MM.1S (cell line): ENCODE measurements at regions not wholly inside any gene's neighbourhood (a gene's known extent, or its start where the extent isn't known, plus 50 kb on each side); places are given as distances from the start of the nearest gene placed in this dataset.

Experiments
- DNase-seq: peaks from one replicate; pipeline ENCODE4 v3.0.0-alpha.2; 2015
- H2AFZ ChIP-seq: fragments of 300-600 bp; sonication (generic); 2 replicates; pipeline ENCODE4 v1.6.0; 2016; ENCODE audit warnings: antibody characterized with exemption, low read length
- H3F3A ChIP-seq: fragments of 300-600 bp; sonication (generic); 2 replicates; pipeline ENCODE4 v1.6.1; 2016; ENCODE audit warnings: mild to moderate bottlenecking, antibody characterized with exemption, low read length, moderate library complexity, mixed read lengths; ENCODE audit not compliant: insufficient read depth
- H3K27ac ChIP-seq: fragments of 300-600 bp; sonication (generic); 2 replicates; pipeline ENCODE4 v1.5.1; 2016; ENCODE audit warnings: mild to moderate bottlenecking, low read length
- H3K27me3 ChIP-seq: fragments of 300-600 bp; sonication (generic); replicated peaks from 2 replicates; pipeline ENCODE4 v1.6.0; 2016; ENCODE audit warnings: low read length; ENCODE audit not compliant: insufficient read depth
- H3K36me3 ChIP-seq: fragments of 300-600 bp; sonication (generic); replicated peaks from 2 replicates; pipeline ENCODE4 v1.6.1; 2016; ENCODE audit warnings: mild to moderate bottlenecking, low read length, mixed read lengths; ENCODE audit not compliant: insufficient read depth
- H3K4me1 ChIP-seq: fragments of 300-600 bp; sonication (generic); 2 replicates; pipeline ENCODE4 v1.6.1; 2016; ENCODE audit warnings: low read length, mixed read lengths
- H3K4me2 ChIP-seq: fragments of 300-600 bp; sonication (generic); 2 replicates; pipeline ENCODE4 v1.6.0; 2016; ENCODE audit warnings: low read depth, low read length
- H3K4me3 ChIP-seq: fragments of 300-600 bp; sonication (generic); 2 replicates; pipeline ENCODE4 v1.5.1; 2016; ENCODE audit warnings: low read length, mixed read lengths
- H3K79me2 ChIP-seq: fragments of 300-600 bp; sonication (generic); 2 replicates; pipeline ENCODE4 v1.6.1; 2016; ENCODE audit warnings: mixed run types, low read length, mixed read lengths
- H3K9ac ChIP-seq: fragments of 300-600 bp; sonication (generic); 2 replicates; pipeline ENCODE4 v1.6.1; 2016; ENCODE audit warnings: low read length, mixed read lengths
- H3K9me2 ChIP-seq: fragments of 300-600 bp; sonication (generic); replicated peaks from 2 replicates; pipeline ENCODE4 v1.6.1; 2016; ENCODE audit warnings: mild to moderate bottlenecking, low read length, mixed read lengths; ENCODE audit not compliant: insufficient read depth
- H3K9me3 ChIP-seq: fragments of 300-600 bp; sonication (generic); replicated peaks from 2 replicates; pipeline ENCODE4 v1.6.1; 2016; ENCODE audit warnings: mild to moderate bottlenecking, low read length, mixed read lengths; ENCODE audit not compliant: insufficient read depth
- H4K20me1 ChIP-seq: fragments of 300-600 bp; sonication (generic); 2 replicates; pipeline ENCODE4 v1.6.1; 2016; ENCODE audit warnings: mild to moderate bottlenecking, low read length, moderate library complexity, mixed read lengths; ENCODE audit not compliant: insufficient read depth
- CTCF ChIP-seq: fragments of 300-600 bp; sonication (generic); IDR thresholded peaks from 2 replicates; pipeline ENCODE4 v1.5.1; 2016; ENCODE audit warnings: antibody characterized with exemption, low read length, mixed read lengths
- EZH2 ChIP-seq: fragments of 300-600 bp; sonication (generic); optimal IDR thresholded peaks from 2 replicates; pipeline ENCODE3; 2017; ENCODE audit warnings: low read depth, mild to moderate bottlenecking, antibody characterized with exemption, low read length, mixed read lengths
- EZH2phosphoT487 ChIP-seq: fragments of 300-600 bp; sonication (generic); IDR thresholded peaks from 2 replicates; pipeline ENCODE4 v1.6.1; 2018; ENCODE audit warnings: antibody characterized with exemption, low read length

GRCh38 chr2:34737146-34737545, 1138.0 kb upstream of the FAM98A start:
- Histone ChIP-seq H3K27ac (no peak overlapping the region), H3K9me2 (no peaks in the 10 kb centered on the region), H3K79me2 (no peaks in the 10 kb centered on the region), H3K9ac (no peak overlapping the region), H3F3A (no peaks in the 10 kb centered on the region), H4K20me1 (no peaks in the 10 kb centered on the region), H3K36me3 (no peaks in the 10 kb centered on the region), H3K9me3 (no peaks in the 10 kb centered on the region), H3K4me2 (no peak overlapping the region), H3K4me1 (no peaks in the 10 kb centered on the region), H3K27me3 (no peaks in the 10 kb centered on the region), H2AFZ (no peak overlapping the region), H3K4me3 (no peak overlapping the region)
- TF ChIP-seq EZH2 (no peak), EZH2phosphoT487 (no peak), CTCF (no peak)
- DNase-seq: no peak

- Histone ChIP-seq H3K36me3 (no peaks in the 10 kb centered on the region), H3K9me3 (no peaks in the 10 kb centered on the region), H3K9ac (no peak overlapping the region), H3K4me2 (no peak overlapping the region), H3K79me2 (no peaks in the 10 kb centered on the region), H3K4me1 (no peaks in the 10 kb centered on the region), H3K27ac (no peak overlapping the region), H3F3A (no peaks in the 10 kb centered on the region), H3K4me3 (no peak overlapping the region), H4K20me1 (no peaks in the 10 kb centered on the region), H3K9me2 (no peaks in the 10 kb centered on the region), H2AFZ (no peak overlapping the region), H3K27me3 (no peaks in the 10 kb centered on the region)
- no peak for DNase-seq
- no peak for TF ChIP-seq EZH2phosphoT487
- TF ChIP-seq EZH2: no peak
- no peak for TF ChIP-seq CTCF
Measured at GRCh38 chr2:34736482-34736881, 1137.4 kb upstream of the FAM98A start.

- no peaks in the 10 kb centered on the region for H3K79me2 ChIP-seq
- no peaks in the 10 kb centered on the region for H3F3A ChIP-seq
- H3K4me3 ChIP-seq: no peak overlapping the region
- H4K20me1 ChIP-seq: no peaks in the 10 kb centered on the region
- TF ChIP-seq EZH2phosphoT487 (no peak), EZH2 (no peak), CTCF (no peak)
- DNase-seq: no peak
- H3K9me3 ChIP-seq: no peaks in the 10 kb centered on the region
- H3K36me3 ChIP-seq: no peaks in the 10 kb centered on the region
- no peaks in the 10 kb centered on the region for H3K27me3 ChIP-seq
- H3K4me2 ChIP-seq: no peak overlapping the region
- no peaks in the 10 kb centered on the region for H3K9me2 ChIP-seq
- no peak overlapping the region for H3K9ac ChIP-seq
- no peaks in the 10 kb centered on the region for H3K4me1 ChIP-seq
- no peak overlapping the region for H2AFZ ChIP-seq
- H3K27ac ChIP-seq: no peak overlapping the region
Measured at GRCh38 chr2:34734662-34735061, 1135.6 kb upstream of the FAM98A start.
